ENCODE measurements at regions not wholly inside any gene's neighbourhood (a gene's known extent, or its start where the extent isn't known, plus 50 kb on each side); places are given as distances from the start of the nearest gene placed in this dataset.

GRCh38 chr12:126219654-126220279 lies 1154.5 kb downstream of the AACS start:
- H3K36me3 ChIP-seq (ENCODE audit: insufficient read depth): no peaks in the 10 kb centered on the region
- Mint-ChIP-seq H3K27ac (no peak overlapping the region), H3K4me3 (no peak overlapping the region), H3K36me3 (ENCODE audit: low read depth) (peaks cover 25% of the 10 kb centered on the region), H3K9me3 (peaks cover 92% of the 10 kb centered on the region), H3K27me3 (ENCODE audit: insufficient read depth, low read depth, poor library complexity) (no peaks in the 10 kb centered on the region), H3K4me1 (no peaks in the 10 kb centered on the region)
- DNase-seq (ENCODE audit: low spot score) (no peak), ATAC-seq (no peak)
- TF ChIP-seq EZH2phosphoT487 (IDR thresholded peaks at IDR 0.05; ENCODE audit: unreplicated experiment): no peak
- TF ChIP-seq REST (IDR thresholded peaks at IDR 0.05; ENCODE audit: unreplicated experiment): no peak
- no peak for TF ChIP-seq STAT1 (IDR thresholded peaks at IDR 0.05; ENCODE audit: unreplicated experiment)
- TF ChIP-seq JUNB (IDR thresholded peaks at IDR 0.05; ENCODE audit: unreplicated experiment): no peak
- no peak for TF ChIP-seq ZNF114 (CRISPR knock-in tag; IDR thresholded peaks at IDR 0.05)
- no peak for TF ChIP-seq NANOG (IDR thresholded peaks at IDR 0.05; ENCODE audit: borderline replicate concordance)
- TF ChIP-seq CREB1 (CRISPR knock-in tag; IDR thresholded peaks at IDR 0.05; ENCODE audit: low read depth): no peak
- no peak for TF ChIP-seq ZNF331 (CRISPR knock-in tag; IDR thresholded peaks at IDR 0.05; ENCODE audit: low read depth)
- no peak for TF ChIP-seq EZH2 (IDR thresholded peaks at IDR 0.05; ENCODE audit: low read depth, unreplicated experiment)
- no peak for TF ChIP-seq ZNF462 (CRISPR knock-in tag; IDR thresholded peaks at IDR 0.05)
- TF ChIP-seq POLR2AphosphoS5 (IDR thresholded peaks at IDR 0.05; ENCODE audit: low read depth): no peak
- no peak for TF ChIP-seq CTCF (conservative IDR thresholded peaks at IDR 0.05; ENCODE audit: low read depth in 2 of 2)
- TF ChIP-seq ETS1 (IDR thresholded peaks at IDR 0.05): no peak
- no peaks in the 10 kb centered on the region for H3K79me2 ChIP-seq (replicated peaks; ENCODE audit: insufficient read depth)
- no peaks in the 10 kb centered on the region for H4K20me1 ChIP-seq (replicated peaks; ENCODE audit: insufficient read depth)
- no peak overlapping the region for H2AFZ ChIP-seq
- no peaks in the 10 kb centered on the region for H3K27me3 ChIP-seq (ENCODE audit: insufficient read depth)
- no peak overlapping the region for H3K4me2 ChIP-seq
- H3K27ac ChIP-seq (ENCODE audit: low read depth): no peak overlapping the region
- H3F3A ChIP-seq (replicated peaks; ENCODE audit: low read depth): no peaks in the 10 kb centered on the region
- no peak overlapping the region for H3K4me3 ChIP-seq
- 0 out of 2 replicates have a peak, but pooled peaks cover 4% of the 10 kb centered on the region for H3K9me2 ChIP-seq (ENCODE audit: insufficient read depth)
- no peaks in the 10 kb centered on the region; the same call in 1 of the 2 replicates for H3K4me1 ChIP-seq (ENCODE audit: insufficient read depth)
